ENCODE measurements at regions not wholly inside any gene's neighbourhood (a gene's known extent, or its start where the extent isn't known, plus 50 kb on each side); places are given as distances from the start of the nearest gene placed in this dataset.

DNA sequence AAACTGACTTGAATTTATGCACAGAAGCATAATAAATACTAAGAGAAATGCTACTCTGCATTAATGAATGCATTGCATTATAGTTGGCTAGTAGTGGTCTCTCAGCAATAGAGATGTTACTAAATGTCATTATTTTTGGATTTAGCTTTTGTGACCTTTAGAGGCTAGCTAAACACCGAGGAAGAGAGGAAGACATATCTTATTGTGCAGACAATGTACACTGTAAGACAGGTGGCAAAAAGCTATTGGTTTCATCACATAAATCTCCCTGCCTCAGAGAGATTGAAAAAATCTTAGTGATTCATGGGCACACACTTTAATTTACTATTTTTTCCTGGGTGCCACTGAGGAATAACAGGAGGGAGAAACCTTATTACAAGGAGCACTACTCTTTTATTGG lies 435.9 kb downstream of the TMEM232 start:
- TF ChIP-seq POLR2A (IDR thresholded peaks at IDR 0.05), result no peak
- TF ChIP-seq, protein P1, sequence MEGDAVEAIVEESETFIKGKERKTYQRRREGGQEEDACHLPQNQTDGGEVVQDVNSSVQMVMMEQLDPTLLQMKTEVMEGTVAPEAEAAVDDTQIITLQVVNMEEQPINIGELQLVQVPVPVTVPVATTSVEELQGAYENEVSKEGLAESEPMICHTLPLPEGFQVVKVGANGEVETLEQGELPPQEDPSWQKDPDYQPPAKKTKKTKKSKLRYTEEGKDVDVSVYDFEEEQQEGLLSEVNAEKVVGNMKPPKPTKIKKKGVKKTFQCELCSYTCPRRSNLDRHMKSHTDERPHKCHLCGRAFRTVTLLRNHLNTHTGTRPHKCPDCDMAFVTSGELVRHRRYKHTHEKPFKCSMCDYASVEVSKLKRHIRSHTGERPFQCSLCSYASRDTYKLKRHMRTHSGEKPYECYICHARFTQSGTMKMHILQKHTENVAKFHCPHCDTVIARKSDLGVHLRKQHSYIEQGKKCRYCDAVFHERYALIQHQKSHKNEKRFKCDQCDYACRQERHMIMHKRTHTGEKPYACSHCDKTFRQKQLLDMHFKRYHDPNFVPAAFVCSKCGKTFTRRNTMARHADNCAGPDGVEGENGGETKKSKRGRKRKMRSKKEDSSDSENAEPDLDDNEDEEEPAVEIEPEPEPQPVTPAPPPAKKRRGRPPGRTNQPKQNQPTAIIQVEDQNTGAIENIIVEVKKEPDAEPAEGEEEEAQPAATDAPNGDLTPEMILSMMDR (IDR thresholded peaks at IDR 0.05), result no peak
